ENCODE measurements at regions not wholly inside any gene's neighbourhood (a gene's known extent, or its start where the extent isn't known, plus 50 kb on each side); places are given as distances from the start of the nearest gene placed in this dataset.
A peak's percentile ranks its signal among the peaks of the same experiment; 100 is the strongest.

DNA sequence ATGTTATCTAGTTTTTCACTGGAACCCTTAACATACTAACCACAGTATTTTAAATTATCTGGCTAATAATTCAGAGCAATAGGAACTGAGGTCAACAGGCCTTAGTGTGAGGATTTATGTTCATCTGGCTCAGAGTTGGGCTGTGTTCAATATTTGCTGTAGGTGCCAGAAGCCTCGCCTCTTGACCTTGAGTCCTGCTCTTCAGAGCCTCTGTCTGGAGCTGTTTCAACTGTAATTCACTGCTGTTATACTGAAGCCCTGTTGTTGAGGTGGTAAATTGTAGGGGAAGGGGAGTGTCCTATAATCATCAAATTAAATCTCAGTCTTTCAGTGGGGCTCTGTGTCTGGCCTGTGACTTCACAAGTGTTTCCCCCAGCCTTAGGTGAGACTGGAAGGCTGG, 184.4 kb downstream of the CDH26 start:
- Histone ChIP-seq H3K27me3 (ENCODE audit: low read length) (peaks cover 39% of the 10 kb centered on the region), H3K4me1 (ENCODE audit: insufficient read depth, low read length) (no peaks in the 10 kb centered on the region), H4K20me1 (ENCODE audit: low read length) (no peaks in the 10 kb centered on the region), H3K9me2 (replicated peaks; ENCODE audit: low read length) (no peaks in the 10 kb centered on the region), H3K9ac (ENCODE audit: low read length) (no peak overlapping the region), H3K79me2 (ENCODE audit: low read length) (no peaks in the 10 kb centered on the region), H3K27ac (ENCODE audit: low read length) (no peak overlapping the region), H3K4me3 (ENCODE audit: low read length) (no peak overlapping the region), H3K4me2 (ENCODE audit: low read length) (no peak overlapping the region), H3F3A (ENCODE audit: low read length, unreplicated experiment) (no peaks in the 10 kb centered on the region), H3K9me3 (ENCODE audit: low read length) (no peaks in the 10 kb centered on the region), H2AFZ (ENCODE audit: low read length) (no peak overlapping the region), H3K36me3 (ENCODE audit: low read depth, low read length) (no peaks in the 10 kb centered on the region)
- intact Hi-C loops (cut with micrococcal nuclease), result no loop called here
- no peak for DNase-seq
- POLR2A ChIA-PET (ENCODE audit: unreplicated experiment), result no interaction called here
- ATAC-seq, result no peak
- no TSS peak for BruUV-seq (replicated peaks)
- CTCF ChIA-PET, result no interaction called here
- TF ChIP-seq EZH2phosphoT487 (IDR thresholded peaks at IDR 0.05; ENCODE audit: borderline replicate concordance, low read length) (no peak), EZH2 (IDR thresholded peaks at IDR 0.05; ENCODE audit: low read length, unreplicated experiment) (no peak)
- TF ChIP-seq, protein P1, sequence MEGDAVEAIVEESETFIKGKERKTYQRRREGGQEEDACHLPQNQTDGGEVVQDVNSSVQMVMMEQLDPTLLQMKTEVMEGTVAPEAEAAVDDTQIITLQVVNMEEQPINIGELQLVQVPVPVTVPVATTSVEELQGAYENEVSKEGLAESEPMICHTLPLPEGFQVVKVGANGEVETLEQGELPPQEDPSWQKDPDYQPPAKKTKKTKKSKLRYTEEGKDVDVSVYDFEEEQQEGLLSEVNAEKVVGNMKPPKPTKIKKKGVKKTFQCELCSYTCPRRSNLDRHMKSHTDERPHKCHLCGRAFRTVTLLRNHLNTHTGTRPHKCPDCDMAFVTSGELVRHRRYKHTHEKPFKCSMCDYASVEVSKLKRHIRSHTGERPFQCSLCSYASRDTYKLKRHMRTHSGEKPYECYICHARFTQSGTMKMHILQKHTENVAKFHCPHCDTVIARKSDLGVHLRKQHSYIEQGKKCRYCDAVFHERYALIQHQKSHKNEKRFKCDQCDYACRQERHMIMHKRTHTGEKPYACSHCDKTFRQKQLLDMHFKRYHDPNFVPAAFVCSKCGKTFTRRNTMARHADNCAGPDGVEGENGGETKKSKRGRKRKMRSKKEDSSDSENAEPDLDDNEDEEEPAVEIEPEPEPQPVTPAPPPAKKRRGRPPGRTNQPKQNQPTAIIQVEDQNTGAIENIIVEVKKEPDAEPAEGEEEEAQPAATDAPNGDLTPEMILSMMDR (conservative IDR thresholded peaks at IDR 0.05; ENCODE audit: low read depth, low read length), result no peak

DNA sequence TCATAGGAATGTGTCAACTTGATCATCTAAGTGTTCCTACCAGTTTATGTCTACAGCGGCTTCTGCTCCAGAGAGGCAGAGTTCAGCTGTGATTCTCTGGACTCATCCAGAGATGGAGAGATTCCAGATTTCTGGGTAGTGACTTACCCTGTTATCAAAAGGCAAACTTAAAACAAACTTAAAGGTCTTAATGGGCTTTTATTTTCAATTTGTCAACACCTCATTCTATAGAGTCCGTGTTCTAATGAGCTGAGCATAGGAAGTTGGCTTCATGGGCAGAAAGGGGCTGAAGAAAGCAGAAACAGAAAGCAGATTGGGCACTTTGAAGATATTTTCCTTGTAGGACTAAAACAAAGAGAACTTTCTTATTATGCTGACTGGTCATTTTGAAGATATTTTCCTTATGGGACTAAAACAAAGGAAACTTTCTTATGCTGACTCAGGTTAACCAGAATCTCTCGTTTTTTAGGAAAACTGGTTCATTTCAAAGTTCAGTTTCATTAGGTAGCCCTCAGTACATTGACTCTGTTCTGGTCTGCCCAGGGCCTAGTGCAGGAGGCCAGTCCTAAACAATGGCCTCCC, 185.1 kb downstream of the CDH26 start:
- Histone ChIP-seq H3K27ac (ENCODE audit: low read length) (no peak overlapping the region), H3K4me2 (ENCODE audit: low read length) (no peak overlapping the region), H3K9me3 (ENCODE audit: low read length) (no peaks in the 10 kb centered on the region), H3K4me1 (ENCODE audit: insufficient read depth, low read length) (no peaks in the 10 kb centered on the region), H3K36me3 (ENCODE audit: low read depth, low read length) (no peaks in the 10 kb centered on the region), H3K27me3 (ENCODE audit: low read length) (peaks cover 43% of the 10 kb centered on the region), H3K79me2 (ENCODE audit: low read length) (no peaks in the 10 kb centered on the region), H4K20me1 (ENCODE audit: low read length) (no peaks in the 10 kb centered on the region), H2AFZ (ENCODE audit: low read length) (no peak overlapping the region), H3F3A (ENCODE audit: low read length, unreplicated experiment) (no peaks in the 10 kb centered on the region), H3K4me3 (ENCODE audit: low read length) (no peak overlapping the region), H3K9ac (ENCODE audit: low read length) (no peak overlapping the region), H3K9me2 (replicated peaks; ENCODE audit: low read length) (no peaks in the 10 kb centered on the region)
- intact Hi-C loops (cut with micrococcal nuclease), result no loop called here
- no TSS peak for BruUV-seq (replicated peaks)
- ChIA-PET CTCF (no interaction called here), POLR2A (ENCODE audit: unreplicated experiment) (no interaction called here)
- TF ChIP-seq EZH2 (IDR thresholded peaks at IDR 0.05; ENCODE audit: low read length, unreplicated experiment) (no peak), EZH2phosphoT487 (IDR thresholded peaks at IDR 0.05; ENCODE audit: borderline replicate concordance, low read length) (no peak)
- TF ChIP-seq, protein P1 (conservative IDR thresholded peaks at IDR 0.05; ENCODE audit: low read depth, low read length), result no peak
- DNase-seq, result no peak
- no peak for ATAC-seq

DNA sequence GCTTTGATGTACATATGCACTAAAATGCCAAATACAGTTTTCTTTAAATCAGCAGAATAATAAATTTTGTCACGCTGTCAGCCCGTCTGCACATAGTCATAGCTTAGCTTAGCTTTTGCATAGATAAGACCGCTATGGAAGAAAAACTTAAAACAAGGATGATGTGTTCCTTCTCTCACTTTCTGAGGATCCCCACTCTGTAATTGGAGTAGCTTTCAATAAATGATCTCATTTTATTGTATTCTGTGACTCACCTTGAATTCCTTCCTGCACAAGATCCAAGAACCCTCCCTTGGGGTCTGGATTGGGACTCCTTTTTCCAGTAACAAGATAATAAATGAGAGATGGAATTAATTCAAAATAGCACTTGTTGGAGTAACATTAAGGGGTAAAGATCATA, 186.2 kb downstream of the CDH26 start:
- Histone ChIP-seq H3K9ac (ENCODE audit: low read length) (no peak overlapping the region), H3K4me3 (ENCODE audit: low read length) (no peak overlapping the region), H3K9me3 (ENCODE audit: low read length) (no peaks in the 10 kb centered on the region), H3K4me2 (ENCODE audit: low read length) (no peak overlapping the region), H3K27me3 (ENCODE audit: low read length) (peaks cover 43% of the 10 kb centered on the region), H3K79me2 (ENCODE audit: low read length) (no peaks in the 10 kb centered on the region), H3K36me3 (ENCODE audit: low read depth, low read length) (no peaks in the 10 kb centered on the region), H3K4me1 (ENCODE audit: insufficient read depth, low read length) (no peaks in the 10 kb centered on the region), H3F3A (ENCODE audit: low read length, unreplicated experiment) (no peaks in the 10 kb centered on the region), H3K9me2 (replicated peaks; ENCODE audit: low read length) (no peaks in the 10 kb centered on the region), H4K20me1 (ENCODE audit: low read length) (no peaks in the 10 kb centered on the region), H3K27ac (ENCODE audit: low read length) (no peak overlapping the region), H2AFZ (ENCODE audit: low read length) (no peak overlapping the region)
- BruUV-seq (replicated peaks), result no TSS peak
- DNase-seq, result peak; percentile 29
- ChIA-PET POLR2A (ENCODE audit: unreplicated experiment) (no interaction called here), CTCF (no interaction called here)
- intact Hi-C loops (cut with micrococcal nuclease), result no loop called here
- no peak for TF ChIP-seq EZH2 (IDR thresholded peaks at IDR 0.05; ENCODE audit: low read length, unreplicated experiment)
- TF ChIP-seq, protein P1 (conservative IDR thresholded peaks at IDR 0.05; ENCODE audit: low read depth, low read length), result no peak
- no peak for TF ChIP-seq EZH2phosphoT487 (IDR thresholded peaks at IDR 0.05; ENCODE audit: borderline replicate concordance, low read length)
- no peak for ATAC-seq
